RCC 7860 (cell line): ENCODE measurements at regions not wholly inside any gene's neighbourhood (a gene's known extent, or its start where the extent isn't known, plus 50 kb on each side); places are given as distances from the start of the nearest gene placed in this dataset.

Source experiments
- DNase-seq: peaks from one replicate; pipeline ENCODE4 v3.0.0-alpha.2; 2015; ENCODE audit warnings: low spot score
- FAIRE-seq: peaks from 2 replicates; lab custom pipeline; 2012; peaks lifted over from hg19 to GRCh38; lab: Jason Lieb, UNC

DNA sequence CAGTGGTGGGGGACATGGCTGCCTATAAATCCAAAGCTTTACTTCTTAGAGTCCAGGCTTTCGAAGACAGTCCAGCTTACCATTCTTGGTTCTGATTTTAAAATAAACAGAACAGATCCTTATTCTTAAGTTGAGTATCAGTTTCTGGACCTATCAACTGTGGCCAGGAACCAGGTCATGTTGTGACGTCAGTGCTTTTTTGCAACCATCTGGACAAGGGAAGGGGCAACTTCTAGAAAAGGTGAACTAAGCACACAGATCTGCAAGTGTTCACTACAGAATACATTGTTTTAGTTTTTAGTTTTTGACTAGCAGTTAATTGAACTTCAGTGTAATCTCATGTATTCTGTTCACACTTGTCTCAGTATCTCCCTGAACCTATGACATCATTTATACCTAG is 326.0 kb upstream of the MGAT5 start:
- FAIRE-seq = no peak

DNA sequence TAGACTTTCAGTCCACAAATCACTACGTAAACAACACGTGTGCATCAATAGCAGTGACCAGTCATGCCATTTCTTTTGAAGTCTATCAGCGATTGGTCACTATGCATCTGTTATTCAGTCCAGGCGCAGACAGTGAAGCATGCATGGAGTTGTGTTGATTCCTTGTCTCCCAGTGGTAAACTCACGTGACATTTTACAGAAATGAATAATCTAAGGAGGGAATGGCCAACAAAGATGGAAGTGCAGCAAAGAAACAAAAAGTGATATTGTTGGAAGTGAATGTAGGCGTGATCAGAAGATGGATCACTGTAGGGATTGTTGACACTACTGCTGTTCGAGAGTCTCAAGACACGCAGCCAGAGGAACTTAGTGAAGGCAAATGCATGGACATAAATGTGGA is 317.8 kb upstream of the MGAT5 start:
- FAIRE-seq = no peak

More for the DNA sequence above, 326.0 kb upstream of the MGAT5 start:
- no peak for DNase-seq

DNA sequence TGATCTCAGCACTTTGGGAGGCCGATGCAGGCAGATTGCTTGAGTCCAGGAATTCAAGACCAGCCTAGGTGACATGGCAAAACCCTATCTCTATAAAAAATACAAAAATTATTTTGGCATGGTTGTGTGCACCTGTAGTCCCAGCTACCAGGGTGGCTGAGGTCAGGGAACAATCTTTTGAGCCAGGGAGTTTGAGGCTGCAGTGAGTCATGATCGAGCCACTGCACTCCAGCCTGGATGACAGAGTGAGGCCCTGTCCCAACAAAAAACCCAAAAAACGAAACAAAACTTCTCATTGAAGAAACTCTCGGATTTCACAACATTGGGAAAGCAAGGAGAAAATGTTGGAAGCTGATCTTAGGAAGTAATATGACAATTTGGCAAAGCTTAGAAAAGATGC is 317.3 kb upstream of the MGAT5 start:
- DNase-seq (no peak), FAIRE-seq (no peak)

More for the DNA sequence above, 317.8 kb upstream of the MGAT5 start:
- DNase-seq = no peak

DNA sequence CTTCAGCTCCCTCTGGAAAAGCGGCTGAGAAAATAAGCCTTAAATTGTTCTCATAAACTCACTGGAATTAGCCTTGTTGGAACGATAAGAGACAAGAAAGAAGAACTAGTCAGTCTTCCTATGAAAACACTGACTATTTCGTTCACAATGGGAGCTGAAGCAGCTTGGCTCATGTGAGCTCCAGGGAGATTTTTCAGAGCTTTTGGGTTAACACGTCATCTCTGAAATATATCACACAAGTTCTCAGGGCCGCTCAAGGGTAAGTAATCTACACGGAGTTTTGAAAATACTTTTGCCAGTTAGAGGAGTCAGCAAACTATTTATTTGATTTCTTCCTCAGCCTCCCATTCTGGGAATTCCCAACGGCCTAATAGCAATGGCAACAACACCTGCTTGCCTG is 316.2 kb upstream of the MGAT5 start:
- FAIRE-seq (no peak), DNase-seq (no peak)

DNA sequence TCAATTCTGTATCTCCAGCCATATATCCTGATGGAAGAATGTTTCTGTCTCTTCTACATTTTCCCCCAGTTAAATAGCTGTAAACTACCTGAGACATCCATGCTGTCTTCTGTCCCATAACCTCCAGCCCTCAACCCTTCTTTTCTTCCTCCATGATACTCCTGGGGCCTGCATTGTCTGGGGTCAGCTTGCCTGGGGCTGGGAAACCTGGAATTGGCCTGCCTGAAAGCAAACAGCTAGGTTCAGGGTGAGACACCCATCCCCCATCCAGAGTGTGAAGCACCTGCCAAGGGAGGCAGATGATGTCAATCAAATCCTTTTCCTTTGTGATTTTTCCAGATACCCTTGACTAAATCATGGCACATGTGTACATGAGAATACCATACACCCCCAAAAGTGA is 313.7 kb upstream of the MGAT5 start:
- FAIRE-seq = no peak

DNA sequence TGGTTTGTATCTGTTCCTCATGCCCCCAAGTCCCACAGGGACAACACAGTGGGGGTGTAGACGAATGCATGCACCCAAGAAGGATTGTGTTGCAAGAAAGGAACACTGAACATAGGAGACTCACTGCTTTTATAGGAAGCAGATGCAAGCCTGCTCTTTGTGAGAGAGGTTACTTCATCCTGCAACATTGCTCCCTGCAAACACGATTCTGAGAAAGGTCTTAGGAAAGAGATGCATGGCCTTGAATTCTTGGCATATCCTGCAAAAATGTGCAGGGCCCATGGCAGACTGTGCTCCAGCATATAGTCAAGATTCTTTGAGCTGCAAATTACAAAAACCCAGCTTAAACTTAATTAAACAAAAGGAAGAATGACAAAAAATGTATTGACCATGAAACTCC is 312.2 kb upstream of the MGAT5 start:
- DNase-seq (no peak), FAIRE-seq (no peak)

More for the DNA sequence above, 313.7 kb upstream of the MGAT5 start:
- DNase-seq = no peak

DNA sequence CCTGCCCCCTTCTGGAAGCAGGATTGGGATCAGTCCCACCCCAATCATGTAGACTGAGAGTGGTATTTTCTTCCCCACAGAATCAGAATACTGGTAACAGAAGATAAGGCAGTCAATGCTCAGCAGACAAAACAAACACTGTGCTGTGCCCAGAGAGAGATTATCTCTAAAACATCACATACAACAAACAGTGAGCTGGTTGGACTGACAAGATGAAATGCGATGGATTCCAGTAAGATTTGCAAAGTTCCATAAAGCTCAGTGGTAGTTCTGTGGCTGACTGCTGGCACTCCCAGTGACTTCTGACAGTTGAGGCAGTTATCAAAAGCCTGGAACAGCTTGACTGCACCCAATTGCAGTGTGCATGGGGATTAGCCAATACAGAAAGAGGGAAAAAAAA is 311.5 kb upstream of the MGAT5 start:
- DNase-seq (no peak), FAIRE-seq (no peak)

DNA sequence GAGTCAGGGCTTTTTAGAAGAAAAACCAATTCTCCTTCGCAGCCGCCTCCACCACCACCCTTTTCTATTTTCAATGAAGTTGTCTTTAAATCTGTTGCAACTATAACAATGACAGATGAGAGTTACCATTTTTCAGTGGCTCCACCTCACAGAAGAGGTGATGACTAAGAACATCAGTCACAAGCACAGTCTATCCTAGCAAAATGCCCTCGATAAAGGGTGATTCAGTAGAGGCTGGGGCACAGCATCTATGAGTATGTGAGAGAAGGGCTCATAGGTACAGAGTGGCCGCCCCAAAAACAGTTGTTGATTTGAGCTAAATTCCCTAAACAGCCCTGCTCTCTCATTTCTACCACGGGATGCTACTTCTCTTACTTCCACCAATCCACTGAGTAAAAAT is 310.8 kb upstream of the MGAT5 start:
- DNase-seq = no peak
- FAIRE-seq = no peak

DNA sequence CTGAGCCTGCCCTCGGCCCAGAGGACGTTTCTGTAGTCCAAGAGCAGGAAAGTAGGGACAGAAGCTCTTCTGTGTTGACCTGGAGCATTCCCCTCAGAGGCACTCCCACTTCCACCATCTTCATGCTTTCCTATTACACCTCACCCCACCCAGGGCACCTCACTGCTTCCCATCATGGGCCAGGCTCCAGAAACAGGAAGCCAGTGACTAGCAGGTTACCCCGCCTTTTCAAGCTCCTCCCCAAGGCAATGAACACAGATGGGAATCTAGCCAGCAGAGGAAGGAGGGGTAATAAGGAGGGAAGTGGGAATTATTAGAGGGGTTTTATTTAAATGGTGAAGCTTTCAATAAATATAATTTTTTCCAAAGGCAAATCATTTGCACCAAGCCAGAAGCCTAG is 308.8 kb upstream of the MGAT5 start:
- DNase-seq (no peak), FAIRE-seq (no peak)

DNA sequence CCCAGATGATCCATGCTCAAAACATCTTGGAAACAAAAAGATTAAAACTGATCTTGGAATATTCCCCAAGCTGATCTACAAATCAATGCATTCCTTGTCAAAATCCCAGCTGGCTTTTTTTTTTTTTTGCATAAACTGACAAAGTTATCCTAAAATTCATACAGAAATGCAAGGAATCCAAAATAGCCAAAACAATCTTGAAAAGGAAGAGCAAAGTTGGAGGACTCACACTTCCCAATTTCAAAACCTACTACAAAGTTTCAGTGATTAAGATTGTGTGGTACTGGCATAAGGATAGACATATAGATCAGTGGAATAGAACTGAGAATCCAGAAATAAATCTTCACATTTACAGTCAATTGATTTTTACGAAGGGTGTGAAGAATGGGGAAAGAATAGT is 306.8 kb upstream of the MGAT5 start:
- FAIRE-seq = no peak
- no peak for DNase-seq

DNA sequence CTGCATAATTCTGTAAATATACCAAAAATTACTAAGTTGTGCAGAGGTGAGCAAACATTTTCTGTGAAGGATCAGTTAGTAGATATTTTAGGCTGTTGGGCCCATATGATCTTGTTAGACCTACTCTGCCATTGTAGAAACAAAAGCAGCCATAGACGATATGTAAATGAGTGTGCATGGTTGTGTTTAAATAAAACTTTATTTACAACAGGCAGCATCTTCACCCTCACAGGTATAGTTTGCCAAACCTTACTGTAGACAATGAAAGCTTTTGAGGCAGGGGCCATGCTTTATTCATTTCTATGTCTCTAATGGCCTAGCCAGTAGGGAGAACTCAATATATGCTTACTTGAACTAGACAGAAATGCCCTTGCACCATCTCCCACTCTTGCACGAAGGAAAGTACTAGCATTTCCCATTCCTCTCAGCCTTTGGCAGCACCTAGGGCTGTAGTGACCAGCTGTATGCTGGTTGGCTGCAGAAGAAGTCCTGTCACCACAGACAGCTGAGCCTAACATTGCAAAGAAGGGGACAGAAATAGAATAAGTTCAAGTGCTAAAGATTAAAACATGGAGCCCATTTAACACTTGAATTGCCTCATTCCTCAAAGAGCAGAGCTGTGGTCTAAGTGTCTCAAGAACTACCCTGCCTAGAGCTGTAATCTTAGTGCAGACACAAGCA is 305.1 kb upstream of the MGAT5 start:
- FAIRE-seq (no peak), DNase-seq (no peak)

DNA sequence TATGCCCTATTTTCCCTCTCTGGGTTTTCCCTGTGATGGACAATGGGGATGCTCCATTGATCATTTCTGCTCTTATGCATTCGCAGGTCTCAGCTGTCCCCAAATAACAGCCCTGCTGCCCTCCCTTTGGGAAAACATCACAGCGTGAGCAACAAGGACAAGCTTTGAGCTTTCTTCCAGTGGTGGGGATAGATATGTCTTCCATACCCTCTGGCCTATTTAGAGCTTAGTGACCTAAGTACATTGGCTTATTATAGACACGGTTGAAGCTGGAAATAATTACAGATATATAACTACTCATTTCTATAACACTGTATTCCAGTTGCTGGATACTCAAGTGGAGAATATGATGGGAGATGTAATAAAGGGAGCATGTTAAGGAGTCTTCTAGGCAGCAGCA is 304.3 kb upstream of the MGAT5 start:
- no peak for DNase-seq
- FAIRE-seq = no peak

DNA sequence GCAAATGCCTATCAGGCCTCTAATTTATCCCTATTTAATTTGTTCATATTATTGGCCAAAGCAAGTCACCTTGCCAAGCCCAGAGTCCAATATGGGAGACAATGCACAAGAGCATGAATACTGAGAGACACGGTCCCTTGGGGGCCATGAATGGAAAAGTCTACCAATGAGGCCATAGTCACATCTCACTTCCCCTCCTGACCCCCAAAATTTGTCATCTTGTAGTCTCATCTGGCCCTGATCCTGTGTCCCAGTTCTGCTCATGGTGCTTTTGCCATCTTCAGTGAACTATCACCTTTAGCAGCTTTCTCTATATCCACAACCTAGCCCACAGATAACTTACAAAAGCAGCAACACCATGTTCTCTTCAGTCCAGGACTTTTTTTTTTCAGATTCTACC is 302.7 kb upstream of the MGAT5 start:
- FAIRE-seq = no peak
- DNase-seq = no peak

DNA sequence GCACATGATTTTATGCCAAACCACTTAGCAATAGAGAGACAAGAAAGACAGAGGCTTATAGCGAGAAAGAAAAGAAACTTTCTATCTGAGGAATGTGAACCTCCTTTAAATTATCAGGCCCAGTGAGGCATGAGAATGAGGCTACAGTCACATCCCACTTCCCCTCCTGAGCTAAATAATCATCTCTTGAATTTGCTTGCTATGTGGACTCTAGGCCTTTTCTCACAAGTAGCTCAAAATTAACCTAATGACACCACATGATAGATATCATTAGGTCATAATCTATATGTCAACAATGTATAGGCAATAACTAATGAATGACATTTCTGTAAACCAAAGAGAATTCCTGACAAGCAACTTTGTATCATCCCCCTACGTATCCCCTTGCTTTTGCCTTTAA is 301.5 kb upstream of the MGAT5 start:
- no peak for FAIRE-seq
- DNase-seq = no peak

DNA sequence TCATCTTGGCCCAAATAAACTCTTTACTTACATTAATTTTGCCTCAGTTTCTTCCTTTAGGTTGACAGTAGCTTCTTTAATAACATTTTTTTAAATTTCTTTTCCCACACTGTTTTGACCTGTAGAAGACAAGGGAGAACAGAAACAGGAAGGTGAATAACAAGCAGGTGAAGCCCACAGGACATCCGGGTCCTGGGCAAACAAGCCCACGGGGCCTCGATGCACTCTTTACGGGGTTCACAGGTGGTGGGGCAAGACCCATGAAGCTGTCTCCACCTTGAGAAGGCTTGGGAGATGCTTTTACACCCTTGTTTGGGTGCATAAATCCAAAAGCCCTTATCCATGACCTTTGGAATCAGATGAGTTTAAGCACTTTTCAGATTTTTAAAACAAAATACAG is 301.0 kb upstream of the MGAT5 start:
- DNase-seq (no peak), FAIRE-seq (no peak)

DNA sequence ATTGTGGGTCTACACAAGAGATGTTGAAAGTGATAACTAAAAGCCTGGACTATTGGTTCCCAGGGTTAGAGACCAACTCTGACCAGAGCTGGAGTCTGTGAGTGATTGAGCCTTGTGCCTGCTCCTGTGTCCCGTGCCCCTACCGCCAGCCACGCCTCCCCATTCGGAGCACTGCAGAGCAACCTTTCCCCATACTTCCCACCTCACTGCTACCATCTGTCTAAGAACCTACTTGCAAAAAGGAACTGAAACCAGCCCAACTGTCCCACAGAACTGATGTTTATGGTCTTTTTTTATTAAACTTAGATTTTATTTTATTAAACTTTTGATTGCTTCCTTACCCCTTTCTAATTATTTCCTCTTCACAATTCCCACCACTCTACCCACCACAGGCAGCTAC is 300.3 kb upstream of the MGAT5 start:
- no peak for DNase-seq
- FAIRE-seq = no peak

DNA sequence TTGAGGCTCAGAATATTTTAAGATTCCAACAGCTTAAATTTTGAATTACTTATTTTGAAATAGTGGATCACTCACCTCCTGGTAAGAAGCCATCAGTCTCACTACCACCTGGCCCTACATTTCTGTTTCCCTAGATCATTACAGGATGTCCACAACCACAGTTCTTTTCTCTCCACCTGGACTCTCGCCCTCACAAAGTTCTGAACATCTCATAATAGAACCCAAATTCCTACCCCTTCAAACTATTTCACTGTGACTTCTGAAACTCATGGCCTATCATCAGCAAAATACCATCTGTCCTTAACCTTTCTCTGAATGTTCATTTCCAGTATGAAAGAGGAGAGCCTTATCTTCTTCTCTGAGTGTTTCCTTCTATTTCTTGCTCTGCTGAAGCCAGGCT is 299.2 kb upstream of the MGAT5 start:
- DNase-seq (no peak), FAIRE-seq (no peak)

DNA sequence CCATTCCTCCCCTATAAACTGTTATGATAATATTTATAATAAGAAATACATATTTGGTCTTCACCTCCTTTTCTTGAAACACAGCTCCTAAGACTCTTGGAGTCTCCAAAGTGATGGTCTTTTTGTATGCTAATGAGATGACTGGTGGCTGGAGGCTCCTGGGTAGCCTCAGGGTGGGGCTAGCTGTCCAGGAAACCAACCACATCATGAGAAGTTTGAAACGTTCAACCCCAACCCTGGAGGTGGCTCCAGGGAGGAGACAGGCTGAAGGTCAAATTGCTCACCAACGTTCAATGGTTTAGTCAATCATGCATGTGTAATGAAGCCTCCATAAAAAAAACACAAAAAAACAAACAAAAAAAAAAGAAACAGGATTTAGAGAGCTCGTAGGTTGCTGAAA is 298.7 kb upstream of the MGAT5 start:
- DNase-seq = no peak
- FAIRE-seq = no peak

DNA sequence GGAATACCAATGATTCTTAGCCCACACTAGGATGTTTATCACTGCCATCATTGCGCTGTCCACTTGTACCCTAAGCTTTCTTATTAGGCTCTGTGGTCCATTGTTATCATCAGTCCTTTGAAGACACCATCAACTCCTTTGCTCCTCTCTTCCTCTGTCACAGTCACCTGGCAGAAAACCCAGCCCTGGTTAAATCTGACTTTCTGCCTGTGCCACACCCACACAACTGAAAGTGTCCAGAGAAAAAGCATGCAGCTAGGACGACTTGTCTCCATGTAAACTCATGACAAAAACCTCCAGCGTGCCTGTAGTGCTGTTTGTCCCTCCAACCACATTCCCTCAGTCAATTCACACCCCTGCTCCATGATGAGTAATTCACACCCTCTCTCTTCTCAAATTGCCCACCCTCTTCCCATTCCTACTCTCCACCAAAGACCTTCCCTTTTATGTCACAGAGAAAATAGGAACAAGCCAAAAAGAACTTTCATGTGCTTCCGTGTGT is 297.4 kb upstream of the MGAT5 start:
- DNase-seq (no peak), FAIRE-seq (no peak)

DNA sequence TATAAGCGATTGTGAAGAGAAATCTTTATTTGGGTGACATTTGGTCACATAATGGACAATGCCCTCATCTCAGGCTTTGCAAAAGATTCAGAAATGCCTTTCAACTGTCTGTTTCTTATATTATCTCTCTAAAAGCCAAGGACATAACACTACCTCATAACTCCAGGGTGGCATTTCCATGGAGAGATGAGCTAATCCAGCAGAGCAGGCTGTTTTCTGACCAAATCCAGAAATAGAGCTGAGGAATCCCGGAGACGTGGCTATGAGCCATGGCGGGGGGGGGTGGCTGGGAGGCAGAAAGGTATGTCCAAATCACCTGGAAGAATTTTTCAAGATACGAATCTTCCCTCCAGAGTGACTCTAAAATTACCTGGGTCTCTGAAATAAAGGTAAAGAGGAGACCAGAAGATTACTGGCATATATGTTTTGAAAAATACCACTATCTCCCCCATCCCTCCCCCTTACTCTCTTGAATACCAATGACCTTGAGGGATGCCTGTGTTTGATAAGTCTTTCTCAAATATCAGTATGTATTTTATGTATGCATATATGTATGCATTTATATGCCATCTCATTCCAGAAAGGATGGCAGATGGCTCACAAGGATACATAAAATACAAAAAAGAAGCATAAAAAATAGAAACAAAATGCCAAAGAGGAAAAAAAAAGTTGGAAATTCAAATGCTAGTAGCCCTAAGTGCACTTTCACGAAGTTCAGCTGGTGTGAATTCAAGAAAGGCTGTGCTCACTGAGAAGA is 296.0 kb upstream of the MGAT5 start:
- no peak for DNase-seq
- FAIRE-seq = no peak

DNA sequence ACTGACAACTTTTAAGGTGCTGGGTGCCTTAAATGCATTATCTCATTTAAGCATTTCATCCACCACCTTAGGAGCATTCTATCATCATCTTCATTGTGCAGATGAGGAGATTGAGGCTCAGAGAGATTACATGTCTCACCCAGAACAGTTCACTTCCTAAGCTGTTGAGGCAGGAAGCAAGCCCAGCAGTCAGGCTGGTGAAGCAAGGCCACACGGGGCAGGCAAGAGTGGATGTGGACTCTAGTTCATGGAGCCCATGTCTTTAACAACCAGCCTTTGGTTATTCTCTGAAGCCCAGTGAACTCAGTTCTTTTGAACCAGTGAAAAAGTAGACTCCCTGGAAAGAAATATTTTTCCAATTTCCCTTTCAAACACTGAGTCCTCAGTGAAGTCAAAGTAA is 294.8 kb upstream of the MGAT5 start:
- no peak for FAIRE-seq
- DNase-seq = no peak

DNA sequence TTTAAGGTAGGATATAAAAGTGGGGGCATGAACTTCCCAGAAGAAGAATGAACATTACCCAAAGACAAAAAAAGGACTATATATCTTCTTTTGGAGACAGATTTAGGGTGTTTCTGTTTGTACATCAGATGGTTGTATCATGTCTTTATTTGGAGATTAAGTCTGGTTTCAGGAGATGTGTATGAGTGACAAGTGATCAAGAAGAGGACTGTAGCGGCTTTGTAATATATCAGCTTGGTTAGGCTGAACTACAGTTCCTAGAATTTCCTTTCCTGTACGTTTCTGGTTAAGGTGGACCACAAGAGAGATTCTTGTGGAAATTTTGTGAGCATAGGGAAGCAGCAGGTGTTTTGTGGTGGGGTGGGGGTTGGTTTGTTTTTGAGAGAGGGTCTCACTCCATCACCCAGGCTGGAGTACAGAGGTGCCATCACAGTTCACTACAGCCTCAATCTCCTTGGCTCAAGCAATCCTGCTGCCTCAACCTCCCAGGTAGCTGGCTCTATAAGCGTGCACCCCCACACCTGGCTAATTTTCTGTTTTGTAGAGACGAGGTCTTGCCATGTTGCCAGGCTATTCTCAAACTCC is 287.1 kb upstream of the MGAT5 start:
- no peak for DNase-seq
- no peak for FAIRE-seq
